K562 (cell line): ENCODE measurements at regions not wholly inside any gene's neighbourhood (a gene's known extent, or its start where the extent isn't known, plus 50 kb on each side); places are given as distances from the start of the nearest gene placed in this dataset.

Experiments used
- ESRRA ChIP-seq: fragments of 450-650 bp; IDR thresholded peaks from 2 replicates; pipeline ENCODE4 v1.6.1; 2014; ENCODE audit warnings: low read depth, mild to moderate bottlenecking, moderate library complexity, borderline replicate concordance
- FOXM1 ChIP-seq, 2 experiments: fragments of 450-650 bp in 1 of 2; sonication (generic) in 1 of 2; formaldehyde crosslinking in 1 of 2; IDR thresholded peaks; 2 replicates each; pipeline versions ENCODE4 v1.6.1 to v1.9.0; 2017 to 2022; ENCODE audit warnings: low read depth in 2 of 2, mild to moderate bottlenecking in 2 of 2, missing genetic modification reagents in 1 of 2, moderate library complexity in 1 of 2
- POLR2AphosphoS5 ChIP-seq: IDR thresholded peaks from 2 replicates; pipeline ENCODE4 v1.6.1; 2011; ENCODE audit warnings: mild to moderate bottlenecking, low read depth, low read length, moderate library complexity; ENCODE audit not compliant: control insufficient read depth, insufficient read depth
- RFX5 ChIP-seq: IDR thresholded peaks from 2 replicates; pipeline ENCODE4 v1.6.1; 2011; ENCODE audit warnings: low read depth, mild to moderate bottlenecking, improper control_type of control experiment, low read length
- SP1 ChIP-seq: sonication (generic); formaldehyde crosslinking; IDR thresholded peaks from 2 replicates; pipeline ENCODE4 v1.8.1; 2022; ENCODE audit warnings: mild to moderate bottlenecking, missing genetic modification reagents
- TOE1 ChIP-seq, 2 experiments: fragments of 450-650 bp in 1 of 2; sonication (generic) in 1 of 2; formaldehyde crosslinking in 1 of 2; IDR thresholded peaks; 2 replicates each; pipeline versions ENCODE4 v1.7.1 to v1.8.0; 2016 to 2022; ENCODE audit warnings: borderline replicate concordance in 2 of 2, mild to moderate bottlenecking in 2 of 2, antibody characterized with exemption in 1 of 2, inconsistent platforms in 1 of 2, low read depth in 1 of 2, missing genetic modification reagents in 1 of 2, moderate library complexity in 1 of 2

DNA sequence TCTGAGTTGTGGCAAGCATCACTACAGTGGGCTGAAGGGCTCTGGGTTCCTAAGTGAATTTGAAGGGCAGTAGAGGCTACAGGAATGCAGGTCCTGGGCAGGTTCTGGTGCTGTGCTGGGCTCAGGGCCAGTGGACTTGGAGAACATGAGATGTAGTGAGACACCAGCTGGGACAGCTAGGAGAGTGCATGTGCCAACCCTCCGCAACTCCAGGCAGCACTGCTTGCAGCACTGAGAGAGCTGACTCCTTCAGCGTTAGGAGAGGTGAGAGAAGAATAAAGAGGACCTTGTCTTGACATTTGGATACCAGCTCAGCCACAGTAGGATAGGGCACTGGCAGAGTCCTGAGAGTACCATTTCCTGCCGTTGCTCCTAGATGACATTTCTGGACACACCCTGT lies 739.9 kb upstream of the PRR20A start:
- TF ChIP-seq POLR2AphosphoS5 (no peak), SP1 (CRISPR knock-in tag) (no peak), ESRRA (no peak), RFX5 (no peak), TOE1 (IDR thresholded peaks at IDR 0.05; ENCODE audit: borderline replicate concordance) (no peak), TOE1 (CRISPR knock-in tag; IDR thresholded peaks at IDR 0.05; ENCODE audit: borderline replicate concordance, low read depth) (no peak), FOXM1 (IDR thresholded peaks at IDR 0.05; ENCODE audit: low read depth) (no peak), FOXM1 (CRISPR knock-in tag; IDR thresholded peaks at IDR 0.05; ENCODE audit: low read depth) (no peak)
